OCI-LY3 (cell line): ENCODE measurements at regions not wholly inside any gene's neighbourhood (a gene's known extent, or its start where the extent isn't known, plus 50 kb on each side); places are given as distances from the start of the nearest gene placed in this dataset.

Experiments
- H2AFZ ChIP-seq: fragments of 200-600, 300-600 bp; shearing (Covaris generic); 2 replicates; pipeline ENCODE4 v1.6.0; 2014; ENCODE audit warnings: antibody characterized with exemption, low read depth, low read length
- H3K27ac ChIP-seq: fragments of 200-600, 300-600 bp; sonication (generic); 2 replicates; pipeline ENCODE4 v1.5.1; 2014; ENCODE audit warnings: mild to moderate bottlenecking, low read length, moderate library complexity, mixed read lengths
- H3K27me3 ChIP-seq: fragments of 200-600, 300-600 bp; sonication (generic); 2 replicates; pipeline ENCODE4 v1.6.1; 2014; ENCODE audit warnings: low read depth, low read length, mixed read lengths
- H3K36me3 ChIP-seq: fragments of 200-600, 300-600 bp; sonication (generic); replicated peaks from 2 replicates; pipeline ENCODE3; 2014; ENCODE audit warnings: low read depth, low read length, mixed read lengths
- H3K4me1 ChIP-seq: fragments of 300-600, 200-600 bp; sonication (generic); 2 replicates; pipeline ENCODE4 v1.6.1; 2014; ENCODE audit warnings: low read length, mixed read lengths
- H3K4me2 ChIP-seq: fragments of 200-600, 300-600 bp; sonication (generic); 2 replicates; pipeline ENCODE4 v1.6.1; 2014; ENCODE audit warnings: low read length, mixed read lengths
- H3K4me3 ChIP-seq: fragments of 300-600, 200-600 bp; sonication (generic); 2 replicates; pipeline ENCODE4 v1.5.1; 2014; ENCODE audit warnings: antibody characterized with exemption, mild to moderate bottlenecking, low read length, moderate library complexity
- H3K79me2 ChIP-seq: fragments of 300-600, 200-600 bp; shearing (Covaris generic); 2 replicates; pipeline ENCODE4 v1.6.1; 2014; ENCODE audit warnings: mild to moderate bottlenecking, low read length, mixed read lengths
- H3K9ac ChIP-seq: fragments of 300-600, 200-600 bp; shearing (Covaris generic); 2 replicates; pipeline ENCODE4 v1.6.0; 2014; ENCODE audit warnings: mild to moderate bottlenecking, low read length, moderate library complexity
- H3K9me3 ChIP-seq: fragments of 200-600, 300-600 bp; shearing (Covaris generic); 2 replicates; pipeline ENCODE4 v1.6.1; 2014; ENCODE audit warnings: low read length, mixed read lengths; ENCODE audit not compliant: insufficient read depth
- H4K20me1 ChIP-seq: fragments of 200-600, 300-600 bp; sonication (generic); 2 replicates; pipeline ENCODE4 v1.6.1; 2016; ENCODE audit warnings: low read length, mixed read lengths; ENCODE audit not compliant: insufficient read depth
- EZH2phosphoT487 ChIP-seq: fragments of 200-600 bp; shearing (Covaris generic); IDR thresholded peaks from 2 replicates; pipeline ENCODE4 v1.6.1; 2018; ENCODE audit warnings: antibody characterized with exemption, mixed run types, low read depth
- TF ChIP-seq, protein P1 (sequence below): fragments of 200-600, 300-600 bp; sonication (generic); IDR thresholded peaks from 2 replicates; pipeline ENCODE4 v1.5.1; 2014; ENCODE audit warnings: antibody characterized with exemption, low read length, low read depth

- Histone ChIP-seq H3K4me2 (no peak overlapping the region), H3K4me1 (no peaks in the 10 kb centered on the region), H3K36me3 (no peaks in the 10 kb centered on the region), H3K9me3 (no peaks in the 10 kb centered on the region), H3K9ac (no peak overlapping the region), H3K27ac (no peak overlapping the region), H2AFZ (no peak overlapping the region), H4K20me1 (no peaks in the 10 kb centered on the region), H3K27me3 (no peaks in the 10 kb centered on the region), H3K79me2 (no peaks in the 10 kb centered on the region), H3K4me3 (no peak overlapping the region)
- TF ChIP-seq, protein P1, sequence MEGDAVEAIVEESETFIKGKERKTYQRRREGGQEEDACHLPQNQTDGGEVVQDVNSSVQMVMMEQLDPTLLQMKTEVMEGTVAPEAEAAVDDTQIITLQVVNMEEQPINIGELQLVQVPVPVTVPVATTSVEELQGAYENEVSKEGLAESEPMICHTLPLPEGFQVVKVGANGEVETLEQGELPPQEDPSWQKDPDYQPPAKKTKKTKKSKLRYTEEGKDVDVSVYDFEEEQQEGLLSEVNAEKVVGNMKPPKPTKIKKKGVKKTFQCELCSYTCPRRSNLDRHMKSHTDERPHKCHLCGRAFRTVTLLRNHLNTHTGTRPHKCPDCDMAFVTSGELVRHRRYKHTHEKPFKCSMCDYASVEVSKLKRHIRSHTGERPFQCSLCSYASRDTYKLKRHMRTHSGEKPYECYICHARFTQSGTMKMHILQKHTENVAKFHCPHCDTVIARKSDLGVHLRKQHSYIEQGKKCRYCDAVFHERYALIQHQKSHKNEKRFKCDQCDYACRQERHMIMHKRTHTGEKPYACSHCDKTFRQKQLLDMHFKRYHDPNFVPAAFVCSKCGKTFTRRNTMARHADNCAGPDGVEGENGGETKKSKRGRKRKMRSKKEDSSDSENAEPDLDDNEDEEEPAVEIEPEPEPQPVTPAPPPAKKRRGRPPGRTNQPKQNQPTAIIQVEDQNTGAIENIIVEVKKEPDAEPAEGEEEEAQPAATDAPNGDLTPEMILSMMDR = no peak
- TF ChIP-seq EZH2phosphoT487 = no peak
Measured at GRCh38 chr5:19264821-19265220, 723.2 kb downstream of the CDH18 start.

GRCh38 chr5:19266791-19267190 is 721.2 kb downstream of the CDH18 start:
- Histone ChIP-seq H3K36me3 (no peaks in the 10 kb centered on the region), H3K27ac (no peak overlapping the region), H3K79me2 (no peaks in the 10 kb centered on the region), H3K4me2 (no peak overlapping the region), H3K4me3 (no peak overlapping the region), H4K20me1 (no peaks in the 10 kb centered on the region), H2AFZ (no peak overlapping the region), H3K27me3 (no peaks in the 10 kb centered on the region), H3K9me3 (no peaks in the 10 kb centered on the region), H3K4me1 (no peaks in the 10 kb centered on the region; the same call in 1 of the 2 replicates), H3K9ac (no peak overlapping the region)
- TF ChIP-seq, protein P1 = no peak
- no peak for TF ChIP-seq EZH2phosphoT487

- H3K9ac ChIP-seq = no peak overlapping the region
- H3K4me3 ChIP-seq = no peak overlapping the region
- H3K4me1 ChIP-seq = no peaks in the 10 kb centered on the region; the same call in 1 of the 2 replicates
- H3K9me3 ChIP-seq = no peaks in the 10 kb centered on the region
- H3K36me3 ChIP-seq = no peaks in the 10 kb centered on the region
- TF ChIP-seq, protein P1 = no peak
- TF ChIP-seq EZH2phosphoT487 = no peak
- no peaks in the 10 kb centered on the region for H3K27me3 ChIP-seq
- H3K27ac ChIP-seq = no peak overlapping the region
- H2AFZ ChIP-seq = no peak overlapping the region; the same call in 1 of the 2 replicates
- no peaks in the 10 kb centered on the region for H3K79me2 ChIP-seq
- no peaks in the 10 kb centered on the region for H4K20me1 ChIP-seq
- H3K4me2 ChIP-seq = no peak overlapping the region
Measured at GRCh38 chr5:19270153-19270552, 717.8 kb downstream of the CDH18 start.

DNA sequence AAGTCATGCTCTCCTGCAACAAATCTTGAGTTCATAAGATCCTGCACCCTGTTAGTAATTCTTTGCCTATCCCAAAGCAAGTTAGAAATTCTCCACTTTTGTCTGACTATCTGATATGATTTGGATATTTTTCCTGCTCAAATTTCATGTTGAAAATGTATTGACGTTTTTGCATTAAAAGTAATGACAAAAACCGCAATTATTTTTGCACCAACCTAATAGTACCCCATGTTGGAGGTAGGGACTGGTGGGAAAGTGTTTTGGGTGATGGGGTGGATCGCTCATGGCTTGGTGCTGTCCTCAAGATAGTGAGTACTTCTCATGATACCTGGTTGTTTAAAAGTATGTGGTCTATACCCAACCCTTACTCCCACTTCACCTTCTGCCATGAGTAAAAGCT is 713.4 kb downstream of the CDH18 start:
- Histone ChIP-seq H3K27me3 (no peaks in the 10 kb centered on the region), H3K4me3 (no peak overlapping the region), H3K9me3 (no peaks in the 10 kb centered on the region), H3K79me2 (no peaks in the 10 kb centered on the region), H3K4me1 (no peaks in the 10 kb centered on the region; the same call in 1 of the 2 replicates), H3K4me2 (no peak overlapping the region), H3K9ac (no peak overlapping the region), H3K27ac (no peak overlapping the region), H4K20me1 (no peaks in the 10 kb centered on the region), H3K36me3 (no peaks in the 10 kb centered on the region), H2AFZ (no peak overlapping the region)
- TF ChIP-seq, protein P1 = no peak
- TF ChIP-seq EZH2phosphoT487 = no peak
